Cardiac fibroblast (primary cell): ENCODE measurements at regions not wholly inside any gene's neighbourhood (a gene's known extent, or its start where the extent isn't known, plus 50 kb on each side); places are given as distances from the start of the nearest gene placed in this dataset.
"Not testable (repeated sequence)": the region's sequence is repeated elsewhere in the genome, so short reads cannot be mapped to it uniquely, and the experiment has no call there.

Source experiments
- DNase-seq, 2 donors: peaks; one replicate each; pipeline versions ENCODE4 v3.0.0 to v3.0.0-alpha.2; 2010; ENCODE audit warnings: low read depth in 2 of 2
- H3K4me3 ChIP-seq, 2 donors: replicated peaks in 1 of 2; 1 replicate in 1 of 2; 2 replicates in 1 of 2; pipeline ENCODE4 v1.5.1; 2011; ENCODE audit warnings: low read depth in 2 of 2, low read length in 2 of 2, mild to moderate bottlenecking in 2 of 2, moderate library complexity in 1 of 2
- TF ChIP-seq, protein P1 (sequence below): IDR thresholded peaks from one replicate; pipeline ENCODE4 v1.5.1; 2011; ENCODE audit warnings: low read depth, mild to moderate bottlenecking, low read length, inconsistent platforms

DNA sequence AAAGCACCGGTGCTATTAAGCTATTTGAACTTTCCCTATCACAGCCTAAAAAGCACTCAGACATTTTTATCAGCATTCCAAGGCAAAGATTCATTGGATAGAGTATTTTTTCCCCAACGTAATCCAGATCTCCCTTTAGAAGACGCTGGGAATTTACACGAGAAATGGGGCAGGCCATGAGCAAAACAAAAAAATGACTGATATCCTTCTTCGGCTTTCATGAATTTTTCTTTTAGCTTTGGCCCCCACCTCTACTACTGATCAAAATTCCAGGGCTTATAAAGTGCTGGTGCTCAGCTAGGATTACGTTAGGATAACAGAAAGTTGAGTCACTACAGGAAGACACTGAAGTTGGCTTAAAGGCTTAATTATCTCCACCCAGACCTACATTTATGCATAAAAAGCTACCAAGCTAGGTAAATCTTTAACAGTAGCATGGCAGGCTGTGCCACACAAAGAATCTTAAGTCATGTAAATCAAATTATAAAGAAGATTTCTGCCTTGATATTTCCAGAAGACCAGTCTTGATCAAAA is 418.5 kb upstream of the BTBD3 start:
- H3K4me3 ChIP-seq, result no peak overlapping the region
- TF ChIP-seq, protein P1, sequence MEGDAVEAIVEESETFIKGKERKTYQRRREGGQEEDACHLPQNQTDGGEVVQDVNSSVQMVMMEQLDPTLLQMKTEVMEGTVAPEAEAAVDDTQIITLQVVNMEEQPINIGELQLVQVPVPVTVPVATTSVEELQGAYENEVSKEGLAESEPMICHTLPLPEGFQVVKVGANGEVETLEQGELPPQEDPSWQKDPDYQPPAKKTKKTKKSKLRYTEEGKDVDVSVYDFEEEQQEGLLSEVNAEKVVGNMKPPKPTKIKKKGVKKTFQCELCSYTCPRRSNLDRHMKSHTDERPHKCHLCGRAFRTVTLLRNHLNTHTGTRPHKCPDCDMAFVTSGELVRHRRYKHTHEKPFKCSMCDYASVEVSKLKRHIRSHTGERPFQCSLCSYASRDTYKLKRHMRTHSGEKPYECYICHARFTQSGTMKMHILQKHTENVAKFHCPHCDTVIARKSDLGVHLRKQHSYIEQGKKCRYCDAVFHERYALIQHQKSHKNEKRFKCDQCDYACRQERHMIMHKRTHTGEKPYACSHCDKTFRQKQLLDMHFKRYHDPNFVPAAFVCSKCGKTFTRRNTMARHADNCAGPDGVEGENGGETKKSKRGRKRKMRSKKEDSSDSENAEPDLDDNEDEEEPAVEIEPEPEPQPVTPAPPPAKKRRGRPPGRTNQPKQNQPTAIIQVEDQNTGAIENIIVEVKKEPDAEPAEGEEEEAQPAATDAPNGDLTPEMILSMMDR, result no peak
- no peak for DNase-seq

DNA sequence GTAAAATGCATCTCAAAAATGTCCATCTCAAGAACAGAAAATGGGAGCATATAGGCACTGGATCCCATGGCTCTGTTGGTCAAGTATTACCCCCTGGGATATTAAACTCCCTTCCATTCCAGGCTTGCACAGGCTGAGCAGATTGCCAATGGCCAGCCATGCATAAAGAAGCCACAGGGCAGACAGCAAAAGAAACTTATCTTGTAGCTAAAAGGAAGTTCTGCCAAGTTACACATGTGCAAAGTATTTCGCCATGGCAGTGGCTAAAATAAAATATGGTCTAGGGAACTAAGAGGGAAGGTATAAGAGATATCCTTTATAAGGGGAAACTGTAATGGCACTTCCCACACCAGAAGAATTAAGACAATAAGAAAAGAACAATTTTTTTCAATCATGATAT is 415.6 kb upstream of the BTBD3 start:
- no peak overlapping the region for H3K4me3 ChIP-seq
- DNase-seq, result peak in 1 of 2 donors; percentile 31
- TF ChIP-seq, protein P1, result no peak

DNA sequence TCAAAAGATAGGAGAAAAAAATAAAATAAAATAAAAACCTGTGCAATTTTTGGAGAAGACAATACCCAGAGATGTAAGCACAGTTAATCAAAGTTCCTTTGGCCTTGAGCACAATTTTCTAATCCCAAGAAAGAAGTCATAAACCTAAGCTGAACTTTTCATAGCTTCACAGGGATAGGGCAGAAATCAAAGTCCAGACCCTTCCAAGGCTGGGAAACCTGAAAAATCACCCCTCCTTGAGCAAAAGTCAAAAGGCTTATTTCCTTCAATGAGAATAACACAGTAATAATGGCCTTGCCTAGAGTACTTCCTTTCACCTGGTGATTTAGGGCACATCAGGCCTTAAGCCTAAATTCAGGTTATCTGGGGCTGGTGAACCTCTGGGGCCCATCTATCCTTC is 415.0 kb upstream of the BTBD3 start:
- H3K4me3 ChIP-seq, result no peak overlapping the region
- TF ChIP-seq, protein P1, result no peak
- DNase-seq, result no peak

DNA sequence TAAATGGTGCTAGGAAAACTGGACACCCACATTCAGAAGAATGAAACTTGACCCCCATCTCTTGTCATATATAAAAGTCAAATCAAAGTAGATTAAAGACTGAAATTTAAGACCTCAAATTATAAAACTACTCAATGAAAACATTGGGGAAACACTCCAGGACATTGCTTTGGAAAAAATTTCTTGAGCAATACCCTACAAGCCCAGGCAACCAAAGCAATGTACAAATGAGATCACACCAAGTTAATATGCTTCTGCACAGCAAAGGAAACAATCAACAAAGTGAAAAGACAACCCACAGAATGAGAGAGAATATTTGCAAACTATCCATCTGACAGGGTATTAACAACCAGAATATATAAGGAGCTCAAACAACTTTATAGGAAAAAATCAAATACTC is 407.9 kb upstream of the BTBD3 start:
- no peak overlapping the region for H3K4me3 ChIP-seq
- TF ChIP-seq, protein P1, result no peak
- no peak for DNase-seq

DNA sequence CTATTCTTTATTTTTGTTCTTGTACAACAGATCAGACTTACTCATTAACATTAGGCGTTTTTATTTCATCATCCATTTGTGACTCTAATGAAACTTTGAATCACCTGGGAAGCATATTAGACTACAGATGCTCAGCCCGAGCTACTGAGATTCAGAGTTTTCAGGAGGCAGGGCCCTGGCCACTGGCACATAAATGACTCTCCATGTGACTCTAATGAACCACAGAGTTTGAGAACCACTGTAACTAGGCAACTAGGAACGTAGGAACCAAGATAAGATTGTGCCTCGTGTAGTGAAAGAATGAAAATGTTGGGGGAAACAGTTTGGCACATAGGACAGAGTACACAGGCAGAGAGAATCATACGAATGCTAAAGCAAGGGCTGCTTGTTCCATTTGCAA is 405.9 kb upstream of the BTBD3 start:
- TF ChIP-seq, protein P1, result no peak
- DNase-seq, result peak in 1 of 2 donors; percentile 34
- H3K4me3 ChIP-seq, result no peak overlapping the region

DNA sequence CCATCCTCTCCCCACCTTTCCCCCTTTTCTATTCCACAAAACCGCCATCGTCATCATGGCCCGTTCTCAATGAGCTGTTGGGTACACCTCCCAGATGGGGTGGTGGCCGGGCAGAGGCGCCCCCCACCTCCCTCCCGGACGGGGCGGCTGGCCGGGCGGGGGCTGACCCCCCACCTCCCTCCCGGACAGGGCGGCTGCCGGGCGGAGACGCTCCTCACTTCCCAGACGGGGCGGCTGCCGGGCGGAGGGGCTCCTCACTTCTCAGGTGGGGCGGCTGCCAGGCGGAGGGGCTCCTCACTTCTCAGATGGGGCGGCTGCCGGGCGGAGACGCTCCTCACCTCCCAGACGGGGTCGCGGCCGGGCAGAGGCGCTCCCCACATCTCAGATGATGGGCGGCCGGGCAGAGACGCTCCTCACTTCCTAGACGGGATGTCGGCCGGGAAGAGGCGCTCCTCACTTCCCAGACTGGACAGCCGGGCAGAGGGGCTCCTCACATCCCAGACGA is 404.4 kb upstream of the BTBD3 start:
- H3K4me3 ChIP-seq, DNase-seq: not testable (repeated sequence)

DNA sequence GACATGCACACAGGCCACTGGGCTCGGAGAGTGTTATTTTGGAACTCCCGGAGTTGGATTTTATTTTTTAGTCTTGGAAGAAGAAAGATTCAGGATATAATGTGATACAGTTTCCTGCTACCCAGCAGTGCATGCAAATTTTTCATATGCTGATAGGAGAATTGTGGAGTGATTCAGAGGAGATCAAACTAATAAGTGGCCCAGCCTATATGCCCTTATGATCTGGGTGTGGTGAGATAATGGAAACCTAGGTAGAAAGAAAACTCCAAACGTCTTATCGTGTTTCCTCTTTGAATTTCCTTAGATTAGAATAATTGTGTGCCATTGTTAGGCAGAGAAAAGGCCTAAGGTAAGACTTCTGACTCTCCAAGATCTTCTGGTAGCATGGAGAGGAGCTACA is 401.2 kb upstream of the BTBD3 start:
- TF ChIP-seq, protein P1, result no peak

More for the DNA sequence above, 401.2 kb upstream of the BTBD3 start:
- DNase-seq, result no peak
- H3K4me3 ChIP-seq, result no peak overlapping the region
